HCT116 (cell line): ENCODE measurements at regions not wholly inside any gene's neighbourhood (a gene's known extent, or its start where the extent isn't known, plus 50 kb on each side); places are given as distances from the start of the nearest gene placed in this dataset.

Experiments
- ATAC-seq: fragments of 200-7000 bp; cut with Tn5 transposase; 2 replicates; pipeline ENCODE4 v1.9.1; 2020; ENCODE audit warnings: mild to moderate bottlenecking, moderate library complexity
- BruUV-seq: library from RNA; stranded (reverse); fragments of 400-500 nt; replicated peaks from 2 replicates; lab custom pipeline; 2021; lab: Mats Ljungman, UMichigan
- CTCF ChIA-PET: fragments of 300-600 bp; sonication (Branson Sonifier 250); formaldehyde crosslinking; loops from one replicate; lab custom pipeline; 2021; ENCODE audit warnings: antibody characterized with exemption; lab: Charles Lee
- POLR2A ChIA-PET: fragments of 300-600, 350-600 bp; sonication (Branson Sonifier 250); formaldehyde crosslinking; loops from one replicate; lab custom pipeline; 2021; ENCODE audit warnings: antibody characterized with exemption; lab: Charles Lee
- RAD21 ChIA-PET, 2 experiments: fragments of 300-600 bp; sonication (Branson Sonifier 250); formaldehyde crosslinking; loops; one replicate each; lab custom pipeline; 2023; ENCODE audit warnings: low total read pairs in 2 of 2; ENCODE audit not compliant: uncharacterized antibody in 2 of 2, unreplicated experiment in 2 of 2, low non-redundant PET in 1 of 2; lab: Charles Lee
- DNase-seq: peaks from one replicate; pipeline ENCODE4 v3.0.0-alpha.2; 2010; ENCODE audit warnings: low read depth, low spot score
- H2AFZ ChIP-seq: fragments of 200-600 bp; shearing (Covaris generic), sonication (generic); 2 replicates; pipeline ENCODE4 v1.6.1; 2017; ENCODE audit warnings: low read depth, mixed run types, mixed read lengths, antibody characterized with exemption, low read length; ENCODE audit not compliant: poor library complexity, severe bottlenecking
- H3K27ac ChIP-seq: 2 replicates; pipeline ENCODE4 v1.5.1; 2012; ENCODE audit warnings: low read depth, low read length
- H3K27me3 ChIP-seq: fragments of 200-600 bp; sonication (generic); 2 replicates; pipeline ENCODE4 v1.6.1; 2016; ENCODE audit warnings: mixed run types, low read length, mixed read lengths; ENCODE audit not compliant: insufficient read depth
- H3K36me3 ChIP-seq, 2 experiments: fragments of 200-500 bp in 1 of 2; fragments of 200-600 bp in 1 of 2; sonication (Bioruptor generic) in 1 of 2; sonication (generic) in 1 of 2; 2 replicates each; pipeline versions ENCODE4 v1.5.1 to v1.6.1; 2014 to 2016; ENCODE audit warnings: low read length in 2 of 2, inconsistent platforms in 1 of 2, mixed read lengths in 1 of 2, mixed run types in 1 of 2; ENCODE audit not compliant: insufficient read depth in 2 of 2, control insufficient read depth in 1 of 2
- H3K4me1 ChIP-seq, 2 experiments: fragments of 200-600 bp in 1 of 2; sonication (generic) in 1 of 2; 2 replicates each; pipeline versions ENCODE4 v1.5.1 to v1.6.1; 2012 to 2017; ENCODE audit warnings: low read length in 2 of 2, inconsistent platforms in 1 of 2, mild to moderate bottlenecking in 1 of 2, mixed read lengths in 1 of 2, mixed run types in 1 of 2, moderate library complexity in 1 of 2; ENCODE audit not compliant: insufficient read depth in 2 of 2, control insufficient read depth in 1 of 2
- H3K4me2 ChIP-seq: fragments of 200-600 bp; sonication (generic); 2 replicates; pipeline ENCODE4 v1.6.1; 2017; ENCODE audit warnings: mixed run types, low read length, mixed read lengths
- H3K4me3 ChIP-seq, 2 experiments: fragments of 200-600 bp in 1 of 2; sonication (generic) in 1 of 2; replicated peaks in 1 of 2; 2 replicates each; pipeline ENCODE4 v1.5.1; 2011 to 2016; ENCODE audit warnings: low read length in 2 of 2, control low read depth in 1 of 2, low read depth in 1 of 2, mild to moderate bottlenecking in 1 of 2, mixed read lengths in 1 of 2, mixed run types in 1 of 2
- H3K79me2 ChIP-seq: fragments of 200-600 bp; sonication (generic); 2 replicates; pipeline ENCODE4 v1.6.1; 2017; ENCODE audit warnings: mild to moderate bottlenecking, mixed run types, low read length, moderate library complexity, mixed read lengths; ENCODE audit not compliant: insufficient read depth
- H3K9ac ChIP-seq: fragments of 200-600 bp; sonication (generic); 2 replicates; pipeline ENCODE4 v1.6.1; 2016; ENCODE audit warnings: low read length, mixed read lengths
- H3K9me2 ChIP-seq: fragments of 200-600 bp; sonication (generic), shearing (Covaris generic); 2 replicates; pipeline ENCODE4 v1.6.1; 2017; ENCODE audit warnings: mixed run types, mild to moderate bottlenecking, moderate library complexity; ENCODE audit not compliant: insufficient read depth
- H3K9me3 ChIP-seq, 2 experiments: fragments of 200-500 bp in 1 of 2; fragments of 200-600 bp in 1 of 2; sonication (Bioruptor generic) in 1 of 2; sonication (generic) in 1 of 2; 2 replicates each; pipeline ENCODE4 v1.6.1; 2014 to 2017; ENCODE audit warnings: low read length in 2 of 2, mixed read lengths in 2 of 2, inconsistent platforms in 1 of 2, low read depth in 1 of 2, mild to moderate bottlenecking in 1 of 2, mixed run types in 1 of 2, moderate library complexity in 1 of 2; ENCODE audit not compliant: control insufficient read depth in 1 of 2, insufficient read depth in 1 of 2
- H4K20me1 ChIP-seq: fragments of 200-600 bp; sonication (generic), shearing (Covaris generic); 2 replicates; pipeline ENCODE4 v1.6.1; 2017; ENCODE audit warnings: mixed run types, mild to moderate bottlenecking, moderate library complexity; ENCODE audit not compliant: insufficient read depth
- ATF3 ChIP-seq: IDR thresholded peaks from 2 replicates; pipeline ENCODE4 v1.6.1; 2012
- EGR1 ChIP-seq: IDR thresholded peaks from 2 replicates; pipeline ENCODE4 v1.6.1; 2012; ENCODE audit warnings: low read depth
- JUND ChIP-seq: IDR thresholded peaks from 2 replicates; pipeline ENCODE4 v1.6.1; 2012
- POLR2A ChIP-seq: IDR thresholded peaks from 2 replicates; pipeline ENCODE4 v1.7.0; 2011; ENCODE audit warnings: borderline replicate concordance; ENCODE audit not compliant: insufficient read depth, insufficient read length; ENCODE audit errors: extremely low read depth
- REST ChIP-seq: IDR thresholded peaks from 2 replicates; pipeline ENCODE4 v1.6.1; 2012; ENCODE audit warnings: low read depth
- SP1 ChIP-seq: IDR thresholded peaks from 2 replicates; pipeline ENCODE4 v1.6.1; 2012; ENCODE audit warnings: low read depth
- TCF7L2 ChIP-seq: IDR thresholded peaks from 2 replicates; pipeline ENCODE4 v1.7.0; 2011; ENCODE audit warnings: borderline replicate concordance, inconsistent platforms; ENCODE audit not compliant: insufficient read depth, insufficient read length; ENCODE audit errors: extremely low read depth
- YY1 ChIP-seq: IDR thresholded peaks from 2 replicates; pipeline ENCODE4 v1.6.1; 2011; ENCODE audit warnings: low read length, low read depth, moderate library complexity, mild to moderate bottlenecking; ENCODE audit not compliant: insufficient replicate concordance; ENCODE audit errors: extremely low read depth
- ZFX ChIP-seq: fragments of 450-650 bp; IDR thresholded peaks from 2 replicates; pipeline ENCODE4 v1.6.1; 2017
- intact Hi-C: fragments of 100-400 bp; cut with micrococcal nuclease; formaldehyde crosslinking; loops from 2 replicates; pipeline ENCODE4 v1.10.0; 2022

- TF ChIP-seq REST = no peak
These were observed 57.3 kb upstream of the PHACTR2 start (continued) for GRCh38 chr6:143620447-143620846.

DNA sequence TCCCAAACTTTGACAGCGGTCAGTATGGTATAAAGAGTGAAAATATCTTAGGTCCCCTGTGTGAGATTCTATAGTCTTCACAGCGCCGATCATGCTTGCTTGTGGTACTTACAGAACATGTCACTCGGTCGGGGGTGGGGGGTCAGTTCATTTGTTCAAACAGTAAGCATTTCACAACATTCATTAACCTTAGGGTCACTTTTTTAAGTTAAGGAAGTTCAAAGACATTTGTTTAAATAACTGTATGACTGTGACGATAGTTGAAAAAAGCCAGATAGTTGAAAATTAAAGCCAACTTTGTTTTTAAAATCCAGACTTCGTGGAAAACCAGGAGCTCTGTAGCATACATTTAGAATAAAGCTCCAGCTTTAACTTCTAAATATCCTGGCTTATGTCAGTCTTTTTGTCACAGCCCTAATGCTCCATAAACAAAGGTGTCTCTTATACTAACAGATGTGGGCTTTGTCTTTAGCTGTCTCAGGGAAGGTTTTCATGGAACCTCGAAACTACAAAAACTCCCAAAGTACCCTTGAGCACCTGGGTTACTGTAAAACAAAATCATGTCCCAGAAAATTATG is 57.9 kb upstream of the PHACTR2 start:
- ChIA-PET CTCF (no interaction called here), RAD21 (no interaction called here), POLR2A (no interaction called here)
- Histone ChIP-seq H3K9ac (no peak overlapping the region), H3K27me3 (no peaks in the 10 kb centered on the region), H2AFZ (no peak overlapping the region), H3K9me2 (no peaks in the 10 kb centered on the region), H3K9me3 (no peaks in the 10 kb centered on the region), H3K4me1 (no peaks in the 10 kb centered on the region; a peak in 1 of 4 replicates), H3K36me3 (no peaks in the 10 kb centered on the region), H3K27ac (no peak overlapping the region), H4K20me1 (no peaks in the 10 kb centered on the region), H3K4me2 (no peak overlapping the region)
- intact Hi-C loops = no loop called here
- no peak for ATAC-seq
- no TSS peak for BruUV-seq
- TF ChIP-seq ATF3 (no peak), SP1 (no peak), REST (no peak), YY1 (no peak), EGR1 (no peak), POLR2A (no peak), JUND (no peak), TCF7L2 (no peak), ZFX (no peak)
- TF ChIP-seq, all 23 proteins: peak for 0
- no peaks in the 10 kb centered on the region for H3K79me2 ChIP-seq
- no peak for DNase-seq
- H3K4me3 ChIP-seq = no peak overlapping the region
